ENCODE measurements at regions not wholly inside any gene's neighbourhood (a gene's known extent, or its start where the extent isn't known, plus 50 kb on each side); places are given as distances from the start of the nearest gene placed in this dataset.
A peak's percentile ranks its signal among the peaks of the same experiment; 100 is the strongest.

GRCh38 chr4:74524985-74525384, 80.0 kb downstream of the AREG start:
- no peaks in the 10 kb centered on the region for H3K4me1 ChIP-seq (ENCODE audit: control insufficient read depth in 1 of 2, low read depth in 2 of 2)
- no peak for DNase-seq (ENCODE audit: low spot score)
- no peaks in the 10 kb centered on the region for H3K27me3 ChIP-seq (replicated peaks; ENCODE audit: insufficient read depth)
- H3K27ac ChIP-seq = no peak overlapping the region
- ATAC-seq (ENCODE audit: insufficient number of reproducible peaks, low FRiP score, low read depth) = no peak
- TF ChIP-seq CTCF (IDR thresholded peaks at IDR 0.05) = no peak
- no peaks in the 10 kb centered on the region for H3K36me3 ChIP-seq
- H3K9me3 ChIP-seq = no peaks in the 10 kb centered on the region
- H3K4me3 ChIP-seq = no peak overlapping the region

GRCh38 chr4:74527049-74527448, 82.1 kb downstream of the AREG start:
- Histone ChIP-seq H3K27ac (no peak overlapping the region), H3K4me3 (no peak overlapping the region), H3K36me3 (no peaks in the 10 kb centered on the region), H3K4me1 (ENCODE audit: control insufficient read depth in 1 of 2, low read depth in 2 of 2) (no peaks in the 10 kb centered on the region), H3K27me3 (replicated peaks; ENCODE audit: insufficient read depth) (no peaks in the 10 kb centered on the region), H3K9me3 (no peaks in the 10 kb centered on the region)
- ATAC-seq (ENCODE audit: insufficient number of reproducible peaks, low FRiP score, low read depth) (no peak), DNase-seq (ENCODE audit: low spot score) (no peak)
- TF ChIP-seq CTCF (IDR thresholded peaks at IDR 0.05) = no peak

DNA sequence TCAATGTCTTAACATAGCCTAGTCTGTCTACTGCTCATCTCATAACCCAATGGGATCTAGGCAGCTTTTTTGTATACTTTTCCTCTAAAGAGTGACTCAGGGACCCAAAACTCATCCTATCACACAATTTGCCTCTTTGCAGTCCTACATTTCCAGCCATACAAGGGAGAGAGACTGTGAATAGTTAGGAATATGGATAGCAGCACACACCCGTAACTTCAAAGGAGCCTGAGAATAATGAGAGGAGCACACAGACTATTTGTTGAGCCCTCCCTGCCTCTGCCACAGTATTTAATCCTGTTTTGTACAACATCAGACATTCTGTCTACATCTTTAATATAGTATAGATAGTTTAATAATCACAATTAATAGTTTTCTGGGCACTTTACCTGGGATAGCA, 83.2 kb downstream of the AREG start:
- H3K27ac ChIP-seq = no peak overlapping the region
- DNase-seq (ENCODE audit: low spot score) = no peak
- no peak for ATAC-seq (ENCODE audit: insufficient number of reproducible peaks, low FRiP score, low read depth)
- no peaks in the 10 kb centered on the region for H3K27me3 ChIP-seq (replicated peaks; ENCODE audit: insufficient read depth)
- H3K4me3 ChIP-seq = no peak overlapping the region
- H3K9me3 ChIP-seq = no peaks in the 10 kb centered on the region
- no peaks in the 10 kb centered on the region for H3K36me3 ChIP-seq
- no peak for TF ChIP-seq CTCF (IDR thresholded peaks at IDR 0.05)
- no peaks in the 10 kb centered on the region for H3K4me1 ChIP-seq (ENCODE audit: control insufficient read depth in 1 of 2, low read depth in 2 of 2)

DNA sequence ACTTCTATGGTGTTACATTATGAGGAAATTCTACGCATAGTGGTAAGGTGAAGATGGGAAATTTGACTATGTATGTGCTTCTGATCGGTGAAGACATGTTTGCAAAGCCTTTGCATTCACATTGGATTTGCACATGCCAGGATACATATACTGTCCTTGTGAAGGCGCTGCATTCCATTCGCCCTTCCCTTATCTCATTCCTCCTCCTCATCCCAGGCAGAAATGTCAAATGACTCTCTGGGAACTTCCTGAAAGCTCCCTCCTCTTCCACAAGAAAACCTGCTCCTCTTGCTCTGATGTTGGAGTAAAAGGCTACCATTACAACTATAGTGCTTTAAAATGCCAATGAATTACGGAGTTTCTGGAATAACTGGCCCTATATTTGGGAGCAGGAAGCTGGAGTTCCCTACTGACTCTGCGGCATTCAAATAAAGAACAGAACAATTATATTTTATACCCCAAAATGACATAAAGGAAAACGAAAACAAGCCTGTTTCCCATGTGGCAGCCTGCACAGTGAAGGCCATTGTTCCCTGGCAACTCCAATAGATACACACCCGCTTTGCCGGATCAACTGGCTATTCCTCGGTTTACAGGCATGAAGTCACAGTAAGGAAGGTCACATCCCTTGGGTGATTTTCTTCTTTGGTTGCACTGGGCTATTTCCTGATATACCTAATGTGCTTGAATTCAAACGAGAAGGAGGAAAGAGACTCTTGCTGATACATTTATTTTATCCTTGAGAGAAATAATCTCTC, 84.5 kb downstream of the AREG start:
- Histone ChIP-seq H3K27me3 (replicated peaks; ENCODE audit: insufficient read depth) (no peaks in the 10 kb centered on the region), H3K36me3 (no peaks in the 10 kb centered on the region), H3K4me3 (no peak overlapping the region), H3K4me1 (ENCODE audit: control insufficient read depth in 1 of 2, low read depth in 2 of 2) (no peaks in the 10 kb centered on the region), H3K9me3 (no peaks in the 10 kb centered on the region), H3K27ac (no peak overlapping the region)
- ATAC-seq (ENCODE audit: insufficient number of reproducible peaks, low FRiP score, low read depth) (no peak), DNase-seq (ENCODE audit: low spot score) (no peak)
- TF ChIP-seq CTCF (IDR thresholded peaks at IDR 0.05) = no peak

- H3K4me1 ChIP-seq (ENCODE audit: control insufficient read depth in 1 of 2, low read depth in 2 of 2) = no peaks in the 10 kb centered on the region
- no peaks in the 10 kb centered on the region for H3K9me3 ChIP-seq
- no peak overlapping the region for H3K27ac ChIP-seq
- no peaks in the 10 kb centered on the region for H3K36me3 ChIP-seq
- ATAC-seq (ENCODE audit: insufficient number of reproducible peaks, low FRiP score, low read depth) (no peak), DNase-seq (ENCODE audit: low spot score) (no peak)
- no peak overlapping the region for H3K4me3 ChIP-seq
- TF ChIP-seq CTCF (IDR thresholded peaks at IDR 0.05) = peak; percentile 54
- no peaks in the 10 kb centered on the region for H3K27me3 ChIP-seq (replicated peaks; ENCODE audit: insufficient read depth)
Measured at GRCh38 chr4:74531963-74532794, 87.2 kb downstream of the AREG start.
